NCI-H146 treated with DMSO at 0.1 percent for 48 hours (cell line): ENCODE measurements at regions not wholly inside any gene's neighbourhood (a gene's known extent, or its start where the extent isn't known, plus 50 kb on each side); places are given as distances from the start of the nearest gene placed in this dataset.
"Not testable (repeated sequence)": the region's sequence is repeated elsewhere in the genome, so short reads cannot be mapped to it uniquely, and the experiment has no call there.

Experiments used
- DNase-seq: peaks from one replicate; lab custom pipeline; 2025; ENCODE audit not compliant: unreplicated experiment; lab: John Stamatoyannopoulos, UW

GRCh38 chr2:215889240-215889969, 123.9 kb downstream of the MREG start:
- DNase-seq, result not testable (repeated sequence)

- DNase-seq, result no peak
These were observed 124.7 kb downstream of the MREG start for GRCh38 chr2:215888680-215889079.

- no peak for DNase-seq
These were observed 126.0 kb downstream of the MREG start for GRCh38 chr2:215887303-215887702.

- no peak for DNase-seq
These were observed 127.3 kb downstream of the MREG start for GRCh38 chr2:215886022-215886421.

GRCh38 chr2:215885536-215885935, 127.8 kb downstream of the MREG start:
- DNase-seq, result no peak

GRCh38 chr2:215884451-215885087, 128.8 kb downstream of the MREG start:
- no peak for DNase-seq

GRCh38 chr2:215883799-215884198, 129.6 kb downstream of the MREG start:
- no peak for DNase-seq

GRCh38 chr2:215882689-215883088, 130.7 kb downstream of the MREG start:
- DNase-seq, result no peak

GRCh38 chr2:215881582-215881981, 131.8 kb downstream of the MREG start:
- DNase-seq, result no peak

GRCh38 chr2:215880970-215881369, 132.4 kb downstream of the MREG start:
- peak; percentile 8 for DNase-seq

GRCh38 chr2:215879977-215880940, 133.1 kb downstream of the MREG start:
- no peak for DNase-seq

- no peak for DNase-seq
These were observed 134.0 kb downstream of the MREG start for GRCh38 chr2:215879331-215879730.

- DNase-seq, result no peak
These were observed 134.8 kb downstream of the MREG start for GRCh38 chr2:215878476-215879063.

GRCh38 chr2:215876937-215877238, 136.5 kb downstream of the MREG start:
- DNase-seq, result no peak

GRCh38 chr2:215876139-215876936, 137.0 kb downstream of the MREG start:
- DNase-seq, result no peak

- DNase-seq, result no peak
These were observed 138.9 kb downstream of the MREG start for GRCh38 chr2:215874418-215874817.

GRCh38 chr2:215870986-215871385, 142.4 kb downstream of the MREG start:
- DNase-seq, result no peak

- DNase-seq, result no peak
These were observed 143.3 kb downstream of the MREG start for GRCh38 chr2:215870088-215870490.

- DNase-seq, result no peak
These were observed 144.4 kb downstream of the MREG start for GRCh38 chr2:215868846-215869543.

- DNase-seq, result no peak
These were observed 146.7 kb downstream of the MREG start for GRCh38 chr2:215866606-215867005.
